Vagina (tissue), 2 donors: ENCODE measurements at regions not wholly inside any gene's neighbourhood (a gene's known extent, or its start where the extent isn't known, plus 50 kb on each side); places are given as distances from the start of the nearest gene placed in this dataset.

ENCODE experiments used
- DNase-seq, 2 donors: peaks; one replicate each; pipeline ENCODE4 v3.0.0-alpha.2; 2017; ENCODE audit errors: extremely low spot score in 2 of 2
- H3K27ac ChIP-seq: fragments of 200-600 bp; sonication (generic); one replicate; pipeline ENCODE4 v1.5.1; 2019
- H3K27me3 ChIP-seq: fragments of 200-600 bp; sonication (generic); one replicate; pipeline ENCODE4 v1.5.1; 2019
- H3K36me3 ChIP-seq, 2 donors: fragments of 200-600 bp; sonication (generic); one replicate each; pipeline ENCODE4 v1.5.1; 2017 to 2019
- H3K4me1 ChIP-seq: fragments of 200-600 bp; sonication (generic); one replicate; pipeline ENCODE4 v1.5.1; 2019
- H3K4me3 ChIP-seq, 2 donors: fragments of 200-600 bp; sonication (generic); 1 replicate in 1 of 2; 2 replicates in 1 of 2; pipeline ENCODE4 v1.5.1; 2016 to 2019
- H3K9me3 ChIP-seq: fragments of 200-600 bp; sonication (generic); one replicate; pipeline ENCODE4 v1.5.1; 2019
- POLR2A ChIP-seq, 2 donors: fragments of 450-650 bp; IDR thresholded peaks; one replicate each; pipeline ENCODE4 v1.6.1; 2017; ENCODE audit warnings: antibody characterized with exemption in 2 of 2, mild to moderate bottlenecking in 2 of 2, moderate library complexity in 2 of 2
- POLR2AphosphoS5 ChIP-seq, 2 donors: sonication (generic); formaldehyde crosslinking; IDR thresholded peaks; one replicate each; pipeline ENCODE4 v1.9.0; 2017; ENCODE audit warnings: antibody characterized with exemption in 2 of 2, mild to moderate bottlenecking in 2 of 2, low read depth in 1 of 2; ENCODE audit not compliant: insufficient read depth in 1 of 2
- intact Hi-C: fragments of 100-400 bp; cut with DNase I; formaldehyde crosslinking; loops from one replicate; pipeline ENCODE4 v1.15.1; 2023
- TF ChIP-seq, protein P1 (sequence below), 3 experiments: fragments of 450-650 bp in 2 of 3; fragments of 200-600 bp in 1 of 3; sonication (generic) in 1 of 3; IDR thresholded peaks; one replicate each; pipeline ENCODE4 v1.5.1; 2017 to 2019; ENCODE audit warnings: antibody characterized with exemption in 3 of 3, mild to moderate bottlenecking in 2 of 3, moderate library complexity in 2 of 3

- Histone ChIP-seq H3K4me3 (no peak overlapping the region), H3K27ac (no peak overlapping the region), H3K4me1 (no peaks in the 10 kb centered on the region), H3K36me3 (no peaks in the 10 kb centered on the region), H3K27me3 (no peaks in the 10 kb centered on the region), H3K9me3 (no peaks in the 10 kb centered on the region)
- intact Hi-C loops, result no loop called here
- no peak for DNase-seq
- no peak for TF ChIP-seq POLR2A (IDR thresholded peaks at IDR 0.05)
- TF ChIP-seq, protein P1, sequence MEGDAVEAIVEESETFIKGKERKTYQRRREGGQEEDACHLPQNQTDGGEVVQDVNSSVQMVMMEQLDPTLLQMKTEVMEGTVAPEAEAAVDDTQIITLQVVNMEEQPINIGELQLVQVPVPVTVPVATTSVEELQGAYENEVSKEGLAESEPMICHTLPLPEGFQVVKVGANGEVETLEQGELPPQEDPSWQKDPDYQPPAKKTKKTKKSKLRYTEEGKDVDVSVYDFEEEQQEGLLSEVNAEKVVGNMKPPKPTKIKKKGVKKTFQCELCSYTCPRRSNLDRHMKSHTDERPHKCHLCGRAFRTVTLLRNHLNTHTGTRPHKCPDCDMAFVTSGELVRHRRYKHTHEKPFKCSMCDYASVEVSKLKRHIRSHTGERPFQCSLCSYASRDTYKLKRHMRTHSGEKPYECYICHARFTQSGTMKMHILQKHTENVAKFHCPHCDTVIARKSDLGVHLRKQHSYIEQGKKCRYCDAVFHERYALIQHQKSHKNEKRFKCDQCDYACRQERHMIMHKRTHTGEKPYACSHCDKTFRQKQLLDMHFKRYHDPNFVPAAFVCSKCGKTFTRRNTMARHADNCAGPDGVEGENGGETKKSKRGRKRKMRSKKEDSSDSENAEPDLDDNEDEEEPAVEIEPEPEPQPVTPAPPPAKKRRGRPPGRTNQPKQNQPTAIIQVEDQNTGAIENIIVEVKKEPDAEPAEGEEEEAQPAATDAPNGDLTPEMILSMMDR (IDR thresholded peaks at IDR 0.05), result no peak
- no peak for TF ChIP-seq POLR2AphosphoS5 (IDR thresholded peaks at IDR 0.05; ENCODE audit: insufficient read depth in 1 of 2, low read depth in 1 of 2)
These were observed 271.6 kb upstream of the KAZN start for GRCh38 chr1:14326857-14327256.

- DNase-seq, result no peak
- intact Hi-C loops, result no loop called here
- no peaks in the 10 kb centered on the region for H3K27me3 ChIP-seq
- no peak overlapping the region for H3K4me3 ChIP-seq
- H3K4me1 ChIP-seq, result no peaks in the 10 kb centered on the region
- H3K27ac ChIP-seq, result no peak overlapping the region
- TF ChIP-seq POLR2A (IDR thresholded peaks at IDR 0.05) (no peak), POLR2AphosphoS5 (IDR thresholded peaks at IDR 0.05; ENCODE audit: insufficient read depth in 1 of 2, low read depth in 1 of 2) (peak in 1 of 2 donors; percentile 15)
- TF ChIP-seq, protein P1 (IDR thresholded peaks at IDR 0.05), result no peak
- no peaks in the 10 kb centered on the region for H3K36me3 ChIP-seq
- no peaks in the 10 kb centered on the region for H3K9me3 ChIP-seq
These were observed 269.8 kb upstream of the KAZN start for GRCh38 chr1:14328685-14329084.

- intact Hi-C loops, result no loop called here
- DNase-seq, result no peak
- Histone ChIP-seq H3K4me1 (no peaks in the 10 kb centered on the region), H3K4me3 (no peak overlapping the region), H3K9me3 (no peaks in the 10 kb centered on the region), H3K36me3 (no peaks in the 10 kb centered on the region), H3K27ac (no peak overlapping the region), H3K27me3 (no peaks in the 10 kb centered on the region)
- TF ChIP-seq POLR2A (IDR thresholded peaks at IDR 0.05) (no peak), POLR2AphosphoS5 (IDR thresholded peaks at IDR 0.05; ENCODE audit: insufficient read depth in 1 of 2, low read depth in 1 of 2) (no peak)
- TF ChIP-seq, protein P1 (IDR thresholded peaks at IDR 0.05), result no peak
These were observed 266.3 kb upstream of the KAZN start for GRCh38 chr1:14332158-14332557.

GRCh38 chr1:14334336-14335176, 263.9 kb upstream of the KAZN start:
- no peaks in the 10 kb centered on the region for H3K9me3 ChIP-seq
- no peaks in the 10 kb centered on the region for H3K27me3 ChIP-seq
- TF ChIP-seq POLR2A (IDR thresholded peaks at IDR 0.05) (no peak), POLR2AphosphoS5 (IDR thresholded peaks at IDR 0.05; ENCODE audit: insufficient read depth in 1 of 2, low read depth in 1 of 2) (no peak)
- TF ChIP-seq, protein P1 (IDR thresholded peaks at IDR 0.05), result no peak
- H3K27ac ChIP-seq, result no peak overlapping the region
- H3K36me3 ChIP-seq, result no peaks in the 10 kb centered on the region
- H3K4me3 ChIP-seq, result no peak overlapping the region
- H3K4me1 ChIP-seq, result no peaks in the 10 kb centered on the region
- intact Hi-C loops, result no loop called here
- DNase-seq, result no peak

DNA sequence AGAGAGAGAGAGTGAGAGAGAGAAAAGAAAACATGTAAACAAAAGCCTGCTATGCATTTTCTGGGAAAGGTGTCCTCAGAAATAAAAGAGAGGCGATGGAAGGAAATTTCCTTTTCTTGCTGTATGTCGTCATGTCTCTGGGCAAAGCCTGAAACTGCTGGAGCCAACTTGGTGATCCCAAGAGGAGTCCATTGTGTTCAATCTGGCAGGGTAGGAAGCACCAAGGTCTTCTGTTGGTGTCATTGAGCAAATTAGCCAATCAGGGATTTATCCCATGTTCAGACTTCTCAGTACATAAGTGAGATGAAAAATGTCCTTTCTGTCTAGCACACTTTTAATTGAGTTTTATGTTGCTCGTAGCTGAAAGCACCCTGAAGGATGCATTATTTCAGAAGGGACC, 260.0 kb upstream of the KAZN start:
- Histone ChIP-seq H3K9me3 (no peaks in the 10 kb centered on the region), H3K36me3 (no peaks in the 10 kb centered on the region), H3K4me1 (peaks cover 10% of the 10 kb centered on the region), H3K27me3 (no peaks in the 10 kb centered on the region), H3K4me3 (no peak overlapping the region), H3K27ac (no peak overlapping the region)
- intact Hi-C loops, result no loop called here
- no peak for TF ChIP-seq POLR2A (IDR thresholded peaks at IDR 0.05)
- TF ChIP-seq POLR2AphosphoS5 (IDR thresholded peaks at IDR 0.05; ENCODE audit: insufficient read depth in 1 of 2, low read depth in 1 of 2), result no peak
- TF ChIP-seq, protein P1 (IDR thresholded peaks at IDR 0.05), result no peak
- no peak for DNase-seq
